Endothelial cell of umbilical vein (primary cell): ENCODE measurements at regions not wholly inside any gene's neighbourhood (a gene's known extent, or its start where the extent isn't known, plus 50 kb on each side); places are given as distances from the start of the nearest gene placed in this dataset.

Source experiments
- EZH2 ChIP-seq: IDR thresholded peaks from 2 replicates; pipeline ENCODE4 v1.6.1; 2012; ENCODE audit warnings: borderline replicate concordance, low read depth, mild to moderate bottlenecking, moderate library complexity, low read length, inconsistent platforms; ENCODE audit not compliant: severe bottlenecking
- GATA2 ChIP-seq: IDR thresholded peaks from 2 replicates; pipeline ENCODE4 v1.7.0; 2011; ENCODE audit warnings: low read depth, mild to moderate bottlenecking, moderate library complexity, mixed read lengths, low read length; ENCODE audit not compliant: insufficient read length, insufficient read depth
- JUN ChIP-seq: IDR thresholded peaks from 2 replicates; pipeline ENCODE4 v1.6.1; 2011; ENCODE audit warnings: borderline replicate concordance, low read depth; ENCODE audit not compliant: insufficient read length, insufficient read depth
- MYC ChIP-seq: IDR thresholded peaks from one replicate; pipeline ENCODE4 v1.6.1; 2011; ENCODE audit warnings: mild to moderate bottlenecking, low read depth, low read length
- POLR2A ChIP-seq: IDR thresholded peaks from 2 replicates; pipeline ENCODE4 v1.6.1; 2012; ENCODE audit warnings: low read depth, mild to moderate bottlenecking, control low read depth, low read length
- POLR2AphosphoS5 ChIP-seq: IDR thresholded peaks from 2 replicates; pipeline ENCODE4 v1.6.1; 2012; ENCODE audit warnings: low read depth, mild to moderate bottlenecking, control low read depth, low read length, moderate library complexity; ENCODE audit not compliant: insufficient read depth
- TF ChIP-seq, protein P1 (sequence below): IDR thresholded peaks from 2 replicates; pipeline ENCODE4 v1.6.1; 2011; ENCODE audit not compliant: insufficient read depth, insufficient read length
- TF ChIP-seq, protein P2 (sequence below), 2 donors: IDR thresholded peaks; 1 replicate in 1 of 2; 2 replicates in 1 of 2; pipeline ENCODE4 v1.5.1; 2011; ENCODE audit warnings: low read length in 2 of 2, mild to moderate bottlenecking in 2 of 2, moderate library complexity in 2 of 2, control low read depth in 1 of 2, inconsistent platforms in 1 of 2, low read depth in 1 of 2; ENCODE audit not compliant: insufficient read depth in 1 of 2; ENCODE audit errors: extremely low read depth in 1 of 2

DNA sequence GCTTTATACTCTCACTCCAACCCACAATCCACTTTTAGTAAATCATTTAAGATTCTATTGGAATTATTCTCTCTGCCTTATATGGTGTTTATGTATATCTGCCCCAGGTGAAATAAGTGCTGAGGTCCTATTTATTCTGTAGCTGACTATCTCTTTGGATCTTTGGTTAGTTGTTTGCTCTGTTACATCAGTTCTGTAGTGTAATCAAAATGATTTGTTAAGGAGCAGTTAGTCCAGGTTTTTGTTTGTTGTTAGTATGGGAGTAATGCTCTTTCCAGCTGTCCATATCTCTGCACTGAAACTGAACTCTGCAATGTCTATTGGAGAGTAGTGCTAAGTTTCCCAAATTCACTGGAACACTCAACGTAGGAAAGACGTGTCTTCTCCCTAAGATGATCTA, 615.8 kb downstream of the SNAPC1 start:
- TF ChIP-seq POLR2A: no peak
- TF ChIP-seq, protein P1, sequence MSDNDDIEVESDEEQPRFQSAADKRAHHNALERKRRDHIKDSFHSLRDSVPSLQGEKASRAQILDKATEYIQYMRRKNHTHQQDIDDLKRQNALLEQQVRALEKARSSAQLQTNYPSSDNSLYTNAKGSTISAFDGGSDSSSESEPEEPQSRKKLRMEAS: no peak
- TF ChIP-seq, protein P2, sequence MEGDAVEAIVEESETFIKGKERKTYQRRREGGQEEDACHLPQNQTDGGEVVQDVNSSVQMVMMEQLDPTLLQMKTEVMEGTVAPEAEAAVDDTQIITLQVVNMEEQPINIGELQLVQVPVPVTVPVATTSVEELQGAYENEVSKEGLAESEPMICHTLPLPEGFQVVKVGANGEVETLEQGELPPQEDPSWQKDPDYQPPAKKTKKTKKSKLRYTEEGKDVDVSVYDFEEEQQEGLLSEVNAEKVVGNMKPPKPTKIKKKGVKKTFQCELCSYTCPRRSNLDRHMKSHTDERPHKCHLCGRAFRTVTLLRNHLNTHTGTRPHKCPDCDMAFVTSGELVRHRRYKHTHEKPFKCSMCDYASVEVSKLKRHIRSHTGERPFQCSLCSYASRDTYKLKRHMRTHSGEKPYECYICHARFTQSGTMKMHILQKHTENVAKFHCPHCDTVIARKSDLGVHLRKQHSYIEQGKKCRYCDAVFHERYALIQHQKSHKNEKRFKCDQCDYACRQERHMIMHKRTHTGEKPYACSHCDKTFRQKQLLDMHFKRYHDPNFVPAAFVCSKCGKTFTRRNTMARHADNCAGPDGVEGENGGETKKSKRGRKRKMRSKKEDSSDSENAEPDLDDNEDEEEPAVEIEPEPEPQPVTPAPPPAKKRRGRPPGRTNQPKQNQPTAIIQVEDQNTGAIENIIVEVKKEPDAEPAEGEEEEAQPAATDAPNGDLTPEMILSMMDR (IDR thresholded peaks at IDR 0.05; ENCODE audit: extremely low read depth in 1 of 2, insufficient read depth in 1 of 2, low read depth in 1 of 2, low read length in 2 of 2): no peak
- TF ChIP-seq EZH2: no peak
- no peak for TF ChIP-seq POLR2AphosphoS5
- TF ChIP-seq JUN: no peak
- no peak for TF ChIP-seq GATA2
- no peak for TF ChIP-seq MYC
